HG02970 (cell line): ENCODE measurements at regions not wholly inside any gene's neighbourhood (a gene's known extent, or its start where the extent isn't known, plus 50 kb on each side); places are given as distances from the start of the nearest gene placed in this dataset.

Experiments used
- ATAC-seq: cut with Tn5 transposase; IDR thresholded peaks from one replicate; pipeline ENCODE4 v1.9.1; 2021; ENCODE audit warnings: mild to moderate bottlenecking, moderate library complexity, moderate number of reproducible peaks; ENCODE audit not compliant: unreplicated experiment, low FRiP score

GRCh38 chr2:62287899-62288880 is 92.3 kb downstream of the B3GNT2 start:
- ATAC-seq, result no peak

- no peak for ATAC-seq
Measured at GRCh38 chr2:62287282-62287681, 91.4 kb downstream of the B3GNT2 start.

- ATAC-seq, result no peak
Measured at GRCh38 chr2:62286089-62286785, 90.3 kb downstream of the B3GNT2 start.

GRCh38 chr2:62284980-62285379 is 89.1 kb downstream of the B3GNT2 start:
- no peak for ATAC-seq

GRCh38 chr2:62284471-62284870 is 88.6 kb downstream of the B3GNT2 start:
- ATAC-seq, result no peak

- no peak for ATAC-seq
Measured at GRCh38 chr2:62283147-62283546, 87.2 kb downstream of the B3GNT2 start.

- no peak for ATAC-seq
Measured at GRCh38 chr2:62281663-62282062, 85.7 kb downstream of the B3GNT2 start.

- ATAC-seq, result no peak
Measured at GRCh38 chr2:62277688-62278087, 81.8 kb downstream of the B3GNT2 start.
